NCI-H146 (cell line): ENCODE measurements at regions not wholly inside any gene's neighbourhood (a gene's known extent, or its start where the extent isn't known, plus 50 kb on each side); places are given as distances from the start of the nearest gene placed in this dataset.

ENCODE experiments used
- DNase-seq: peaks from one replicate; lab custom pipeline; 2025; lab: John Stamatoyannopoulos, UW

DNA sequence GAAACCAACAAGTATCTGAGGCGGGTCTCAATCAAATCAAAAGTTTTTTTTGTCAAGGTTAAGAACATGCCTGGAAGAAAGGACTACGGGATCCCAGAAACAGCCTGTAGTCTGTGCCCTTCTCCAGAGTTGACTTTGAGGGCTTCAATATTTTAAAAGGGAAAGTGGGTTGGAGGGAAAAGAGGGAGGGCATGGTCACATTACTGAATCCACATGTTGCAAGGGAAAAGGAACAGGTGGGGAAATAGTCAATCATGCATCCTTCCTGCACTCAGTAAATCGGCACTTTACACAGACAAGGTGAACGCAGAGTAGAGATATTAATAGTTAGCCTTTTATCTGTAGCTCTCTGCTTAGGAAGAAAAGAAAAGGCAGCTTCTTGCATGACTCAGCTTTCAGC lies 808.5 kb downstream of the UQCRFS1 start:
- DNase-seq: no peak

DNA sequence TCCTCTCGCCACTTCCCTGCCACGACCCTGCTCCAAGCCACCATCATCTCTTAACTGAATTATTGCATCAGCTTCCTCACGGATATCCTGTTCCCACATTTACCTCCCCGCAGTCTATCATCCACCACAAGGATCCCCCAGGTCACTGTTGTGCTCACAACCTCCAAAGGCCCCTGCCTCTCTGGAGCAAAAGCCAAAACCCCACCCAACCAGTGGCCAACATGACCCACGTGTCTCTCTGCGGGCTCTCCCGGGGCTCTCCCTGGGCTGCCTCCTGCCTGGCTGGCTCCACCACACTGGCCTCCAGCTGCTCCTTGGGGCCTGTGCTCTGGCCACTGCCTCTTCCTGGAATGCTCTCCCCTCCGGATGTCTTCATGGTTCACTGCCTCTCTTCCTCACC lies 809.3 kb downstream of the UQCRFS1 start:
- DNase-seq: no peak

GRCh38 chr19:28402701-28403290 lies 810.2 kb downstream of the UQCRFS1 start:
- DNase-seq: no peak

DNA sequence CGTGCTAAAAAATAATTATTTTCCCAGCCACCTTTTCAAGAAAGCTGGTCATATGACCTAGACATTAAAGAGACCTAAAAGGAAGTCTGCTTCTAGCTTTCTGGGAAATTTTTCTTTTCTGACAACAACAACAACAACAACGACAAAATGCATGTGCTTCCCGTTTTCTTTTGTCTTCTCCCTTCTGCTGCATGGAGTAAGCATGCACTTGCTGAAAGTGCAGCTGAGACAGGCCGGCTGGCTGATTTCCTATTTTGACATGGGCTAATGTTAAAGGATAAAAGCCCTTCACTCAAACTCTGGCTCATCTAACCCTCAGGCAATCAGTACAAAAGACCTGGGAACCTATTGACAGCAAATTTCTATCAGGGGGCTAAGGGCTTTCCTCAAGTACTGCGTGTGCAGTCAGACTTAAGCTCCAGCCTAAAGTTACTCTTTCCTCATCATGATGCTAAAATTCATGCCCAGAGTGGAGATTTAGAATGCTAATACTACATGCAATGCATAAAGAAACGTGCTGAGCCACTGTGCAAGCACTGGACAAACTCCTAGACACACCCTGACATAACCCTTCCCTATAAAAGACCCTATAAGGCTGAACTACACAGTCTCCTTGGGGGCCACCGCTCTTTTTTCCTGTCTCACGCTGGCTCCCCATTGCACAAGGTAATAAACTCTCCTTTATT lies 811.1 kb downstream of the UQCRFS1 start:
- no peak for DNase-seq

- DNase-seq: no peak
Measured at GRCh38 chr19:28400953-28401671, 811.8 kb downstream of the UQCRFS1 start.

DNA sequence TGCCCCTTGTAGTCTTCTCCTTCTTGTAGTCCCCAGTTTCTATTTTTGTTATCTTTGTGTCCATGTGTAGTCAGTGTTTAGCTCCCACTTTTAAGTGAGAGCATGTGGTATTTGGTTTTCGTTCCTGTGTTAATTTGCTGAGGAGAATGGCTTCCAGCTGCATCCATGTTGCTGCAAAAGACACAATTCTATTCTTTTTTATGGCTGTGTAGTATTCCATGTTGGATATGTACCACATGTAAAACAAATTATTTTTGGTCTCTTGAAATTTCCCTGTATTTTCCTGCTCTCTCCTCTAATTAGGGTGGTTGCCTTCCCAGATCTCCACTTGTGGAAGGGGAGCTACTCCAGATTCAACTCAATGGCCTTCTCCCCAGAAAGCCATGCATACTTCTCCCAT lies 813.8 kb downstream of the UQCRFS1 start:
- no peak for DNase-seq

DNA sequence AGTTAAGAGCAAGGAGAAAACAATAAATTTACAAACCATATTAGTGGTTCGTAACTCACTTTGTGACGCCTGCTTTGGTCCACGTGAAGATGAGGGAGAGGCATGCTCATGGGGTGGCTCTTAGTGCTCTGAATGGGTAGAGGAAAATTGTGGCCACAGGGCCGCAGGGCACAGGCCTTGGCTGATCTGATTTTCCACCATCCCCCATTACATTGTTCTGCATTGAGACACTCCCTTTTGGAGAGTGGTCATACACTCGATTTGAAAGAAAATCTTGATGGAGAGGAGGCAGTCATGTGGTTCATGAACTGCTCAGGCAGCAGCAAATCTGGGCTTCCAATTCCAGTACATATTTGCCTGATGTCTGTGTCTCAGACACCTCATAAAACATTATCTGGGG lies 815.2 kb downstream of the UQCRFS1 start:
- DNase-seq: no peak

DNA sequence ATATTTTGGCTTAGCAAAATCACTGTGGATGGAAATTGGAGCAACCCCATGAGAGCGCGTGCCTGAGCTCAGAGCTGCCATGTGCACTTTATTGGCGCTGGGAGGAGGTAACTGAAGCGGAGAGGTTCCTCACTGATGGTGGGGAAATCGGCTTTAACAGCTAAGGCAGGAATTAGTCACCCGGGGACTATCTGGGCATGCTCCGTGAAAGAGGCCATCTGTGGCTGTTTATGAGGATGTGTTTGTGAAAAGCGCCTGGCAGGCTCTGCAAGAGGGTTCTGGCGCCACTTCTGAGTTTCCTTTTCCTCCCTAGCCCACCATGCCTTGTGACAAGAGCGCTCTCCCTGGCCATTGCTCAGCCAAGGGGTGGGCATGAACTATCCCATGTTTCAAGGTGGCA lies 815.6 kb downstream of the UQCRFS1 start:
- no peak for DNase-seq

DNA sequence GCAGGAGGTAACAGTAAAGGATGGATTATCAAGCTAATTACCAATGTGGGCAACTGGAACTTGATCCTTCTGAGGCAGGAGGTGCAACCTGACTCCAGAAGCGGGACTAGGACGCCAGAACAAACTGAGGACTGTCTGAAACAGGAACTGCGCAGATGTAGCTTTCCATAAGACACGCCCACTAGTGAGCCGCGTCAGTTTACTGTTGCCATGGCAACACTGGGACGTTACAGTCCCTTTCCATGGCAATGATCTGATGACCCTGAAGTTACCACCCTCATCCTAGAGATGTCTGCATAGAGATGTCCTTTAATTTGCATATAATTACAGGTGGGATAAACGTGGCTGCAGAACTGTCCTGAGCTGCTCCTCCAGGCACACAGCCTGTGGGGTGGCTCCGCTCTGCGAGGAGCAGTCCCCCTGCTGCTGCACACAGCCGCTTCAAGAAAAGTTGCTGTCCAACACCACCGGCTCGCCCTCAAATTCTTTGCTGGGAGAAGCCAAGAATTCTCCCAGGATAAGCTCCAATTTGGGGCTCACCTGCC lies 816.6 kb downstream of the UQCRFS1 start:
- DNase-seq: no peak

GRCh38 chr19:28394725-28395124 lies 818.2 kb downstream of the UQCRFS1 start:
- DNase-seq: no peak

DNA sequence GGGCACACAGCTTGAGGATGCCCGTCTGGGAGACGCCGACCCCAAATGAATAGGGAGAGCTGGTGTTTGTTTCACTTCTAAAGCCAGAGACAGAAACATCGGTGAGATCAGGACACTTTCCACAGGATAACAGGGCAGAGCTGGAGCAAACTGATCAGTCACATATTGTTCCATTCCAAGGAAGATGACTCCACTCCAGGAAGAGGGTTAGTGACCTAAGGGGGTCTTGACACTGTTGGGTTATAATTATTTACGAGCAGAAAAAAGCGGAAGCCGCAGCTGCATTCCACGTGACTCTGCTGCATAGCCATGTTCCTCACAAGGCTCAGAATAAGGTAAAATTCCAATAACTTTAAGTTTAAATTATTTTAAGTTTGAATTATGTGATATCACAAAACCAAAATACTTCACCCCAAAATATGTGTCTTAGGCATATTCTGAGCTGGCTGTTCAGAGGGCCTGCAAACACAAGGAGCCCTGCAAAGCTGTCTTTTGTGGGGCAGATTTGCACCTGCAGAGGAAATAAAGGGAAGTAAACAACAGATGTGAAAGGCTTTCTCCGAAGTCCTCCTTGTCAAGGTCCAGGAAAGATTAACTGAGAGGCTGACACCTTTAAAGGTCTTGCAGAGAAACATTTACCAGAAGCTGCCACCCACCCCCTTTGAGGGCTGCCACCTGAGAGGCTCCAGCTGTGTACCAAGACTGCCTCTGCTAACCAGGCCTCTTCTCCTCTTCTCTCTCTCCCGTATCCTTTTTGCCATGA lies 819.2 kb downstream of the UQCRFS1 start:
- DNase-seq: no peak

DNA sequence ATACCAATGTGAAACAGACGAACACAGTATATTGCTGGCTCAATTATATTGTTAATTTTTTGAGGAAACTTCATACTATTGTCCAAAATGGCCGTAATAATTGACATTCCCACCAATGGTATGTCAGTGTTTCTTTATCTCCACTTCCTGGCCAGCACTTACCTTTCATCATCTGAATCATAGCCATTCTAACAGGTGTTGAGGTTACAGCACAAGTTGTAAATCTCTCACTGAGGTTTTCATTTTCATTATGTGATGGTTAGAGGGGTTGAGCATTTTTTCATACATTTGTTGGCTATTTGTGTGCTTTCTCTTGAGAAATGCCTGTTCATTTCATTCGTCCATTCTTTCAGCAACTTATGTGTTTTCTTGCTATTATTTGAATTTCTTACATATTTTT lies 824.0 kb downstream of the UQCRFS1 start:
- DNase-seq: no peak

DNA sequence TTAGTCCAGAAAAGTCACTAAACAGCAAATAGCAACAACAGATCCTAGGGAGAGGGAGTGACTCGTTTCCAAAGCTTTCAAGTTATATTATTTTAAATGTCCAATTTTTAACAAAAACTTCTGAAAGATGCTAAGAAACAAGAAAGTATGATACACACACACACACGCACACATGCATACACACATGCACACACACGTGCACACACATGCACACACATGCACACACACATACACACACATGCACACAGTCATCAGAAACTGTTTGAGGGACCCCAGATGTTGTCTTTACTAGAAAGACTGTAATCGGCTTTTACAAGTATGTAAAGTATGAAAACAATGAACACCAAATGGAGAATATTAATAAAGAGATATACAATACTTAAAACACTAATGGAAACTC lies 825.4 kb downstream of the UQCRFS1 start:
- DNase-seq: no peak

- no peak for DNase-seq
Measured at GRCh38 chr19:28386470-28386869, 826.5 kb downstream of the UQCRFS1 start.

GRCh38 chr19:28386066-28386465 lies 826.9 kb downstream of the UQCRFS1 start:
- DNase-seq: no peak

DNA sequence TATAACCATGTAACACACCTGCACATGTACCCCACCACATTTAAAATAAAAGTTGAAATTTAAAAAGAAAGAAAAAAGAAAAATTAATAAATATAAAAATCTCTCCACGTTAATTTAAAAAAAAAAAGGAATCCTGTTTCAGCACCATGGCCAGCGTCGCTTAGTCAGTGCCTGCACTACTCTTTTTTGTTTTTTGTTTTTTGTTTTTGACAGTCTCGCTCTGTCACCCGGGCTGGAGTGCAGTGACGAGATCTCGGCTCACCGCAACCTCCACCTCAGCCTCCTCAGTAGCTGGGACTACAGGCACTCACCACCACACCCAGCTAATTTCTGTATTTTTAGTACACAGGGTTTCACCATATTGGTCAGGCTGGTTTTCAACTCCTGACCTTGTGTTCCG lies 835.9 kb downstream of the UQCRFS1 start:
- no peak for DNase-seq

DNA sequence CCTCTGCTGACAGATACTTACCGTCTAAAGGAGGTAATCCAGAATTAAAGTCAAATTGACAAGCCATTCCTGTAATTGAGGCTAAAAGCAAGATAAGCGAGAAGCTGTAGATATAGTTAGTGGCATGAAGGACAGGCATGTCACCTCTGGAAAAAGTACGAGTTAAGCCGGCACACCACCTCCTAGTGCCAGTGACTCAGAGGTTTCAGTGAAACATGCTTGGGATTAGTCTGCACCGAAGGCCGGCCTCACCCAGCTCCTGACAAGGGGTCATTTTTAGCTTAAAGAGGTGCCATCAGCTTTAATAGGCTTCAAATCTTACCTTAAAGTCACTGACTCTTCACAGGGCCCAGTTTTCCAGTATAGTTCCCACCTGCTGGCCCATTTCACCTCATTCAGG lies 838.0 kb downstream of the UQCRFS1 start:
- DNase-seq: no peak

DNA sequence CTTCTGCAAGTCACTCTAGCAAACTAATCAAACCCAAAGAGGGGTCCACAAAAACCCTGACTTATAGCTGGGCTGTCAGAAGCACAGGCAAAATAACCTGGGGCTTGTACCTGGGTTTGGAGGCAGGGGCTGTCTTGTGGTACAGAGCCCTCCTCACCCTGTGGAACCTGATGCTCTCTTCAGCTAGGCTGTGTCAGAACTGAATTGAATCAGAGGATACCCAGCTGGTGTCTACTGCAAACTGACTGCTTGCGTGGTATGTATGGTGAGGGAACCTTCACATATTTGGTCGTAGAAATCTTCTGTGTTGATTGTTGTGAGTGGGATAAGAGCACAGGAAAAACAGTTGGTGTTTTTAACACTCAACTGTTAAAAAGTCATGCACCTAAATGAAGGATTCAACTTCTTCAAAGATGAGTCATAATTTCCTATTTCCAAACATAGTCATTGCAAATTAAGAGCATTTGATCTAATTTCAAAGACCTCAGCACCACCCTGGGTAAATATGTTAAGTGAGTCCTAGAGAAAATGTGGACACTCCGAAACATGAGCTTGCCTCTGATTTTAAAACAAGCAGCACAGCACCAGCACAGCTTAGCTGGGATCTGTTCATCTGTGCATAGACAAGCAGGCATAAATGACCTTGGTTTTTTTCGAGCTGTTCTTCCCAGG lies 840.2 kb downstream of the UQCRFS1 start:
- no peak for DNase-seq

DNA sequence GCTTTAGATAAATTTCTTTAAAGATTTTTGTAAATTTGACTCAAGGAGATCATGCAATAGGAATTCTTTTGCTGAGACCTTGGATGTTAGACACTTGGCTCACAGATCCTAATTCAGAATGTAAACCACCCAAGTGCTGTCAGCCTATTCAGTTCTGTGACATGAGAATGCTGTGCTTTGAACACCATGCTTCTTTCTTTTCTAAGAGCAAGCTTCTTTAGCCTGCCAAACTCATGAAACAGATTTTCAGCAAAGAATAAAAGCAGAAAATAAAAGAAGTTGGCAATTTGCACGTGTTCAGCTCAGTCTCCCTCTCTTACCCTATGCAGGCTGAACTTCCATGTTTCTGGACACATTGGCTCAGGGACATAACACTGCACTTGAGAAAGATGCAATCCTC lies 845.8 kb downstream of the UQCRFS1 start:
- no peak for DNase-seq

- DNase-seq: no peak
Measured at GRCh38 chr19:28363254-28363653, 849.7 kb downstream of the UQCRFS1 start.

DNA sequence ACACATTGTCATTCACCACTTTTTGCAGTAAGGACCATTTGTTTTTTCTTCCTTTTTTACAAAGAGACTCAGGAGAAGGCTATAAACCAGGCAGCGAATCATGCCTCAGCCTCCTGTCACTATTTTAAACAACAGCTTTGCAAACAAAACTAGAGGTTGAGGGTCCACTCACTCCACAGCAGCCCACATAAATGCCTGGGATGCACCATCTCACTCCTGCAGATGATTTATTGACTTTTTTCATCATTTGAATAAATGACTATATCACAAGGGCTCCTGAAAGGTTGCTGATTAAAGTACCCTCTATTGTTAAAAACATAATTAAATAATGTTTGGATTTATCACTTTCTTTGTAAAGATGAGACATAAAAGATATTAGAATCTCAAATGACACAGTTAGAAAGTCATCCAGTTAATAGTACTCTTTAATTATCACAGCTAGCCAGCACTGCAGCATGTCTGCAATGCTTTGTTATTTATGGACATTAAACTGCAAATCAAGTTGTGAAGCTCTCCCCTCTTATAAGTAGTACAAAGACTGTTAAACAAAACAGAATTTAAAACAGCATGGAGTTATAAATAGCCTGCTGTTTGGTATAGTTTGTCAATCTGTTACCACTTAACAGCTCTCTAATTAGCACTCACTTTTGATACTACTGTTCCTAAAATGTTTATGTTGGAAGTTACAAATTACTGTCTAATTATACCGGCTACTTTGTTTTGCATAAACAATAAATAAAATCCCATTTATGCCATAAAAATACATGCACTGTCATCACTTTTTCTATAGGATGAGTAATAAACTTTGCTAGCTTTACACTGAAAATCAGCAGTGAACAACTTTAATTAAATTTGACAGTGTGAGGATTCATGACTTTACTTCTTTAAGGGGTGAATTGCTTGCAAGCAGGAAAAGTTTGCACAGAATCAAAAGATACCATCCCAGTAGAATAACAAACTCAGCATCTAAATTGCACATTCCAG lies 853.2 kb downstream of the UQCRFS1 start:
- no peak for DNase-seq
